H9 (cell line): ENCODE measurements at regions not wholly inside any gene's neighbourhood (a gene's known extent, or its start where the extent isn't known, plus 50 kb on each side); places are given as distances from the start of the nearest gene placed in this dataset.

Source experiments
- DNase-seq: peaks from one replicate; pipeline ENCODE4 v3.0.0-alpha.2; 2017
- H2AFZ ChIP-seq: one replicate; pipeline ENCODE4 v1.6.1; 2013; ENCODE audit warnings: mild to moderate bottlenecking, low read length, control low read depth, moderate library complexity
- H2AK5ac ChIP-seq: 2 replicates; pipeline ENCODE4 v1.6.1; 2013; ENCODE audit warnings: low read length, control low read depth, mixed read lengths; ENCODE audit not compliant: insufficient read length
- H2BK120ac ChIP-seq: one replicate; pipeline ENCODE4 v1.6.1; 2013; ENCODE audit warnings: low read depth, mild to moderate bottlenecking, low read length, control low read depth, inconsistent platforms; ENCODE audit not compliant: poor library complexity, severe bottlenecking
- H2BK12ac ChIP-seq: 2 replicates; pipeline ENCODE4 v1.6.1; 2013; ENCODE audit warnings: low read length, control low read depth, mixed read lengths, low read depth; ENCODE audit not compliant: insufficient read length
- H2BK15ac ChIP-seq: 2 replicates; pipeline ENCODE4 v1.6.1; 2013; ENCODE audit warnings: low read depth, low read length, control low read depth
- H2BK20ac ChIP-seq: one replicate; pipeline ENCODE4 v1.6.1; 2013; ENCODE audit warnings: low read depth, mild to moderate bottlenecking, low read length, control low read depth, inconsistent platforms; ENCODE audit not compliant: poor library complexity, severe bottlenecking
- H2BK5ac ChIP-seq: 2 replicates; pipeline ENCODE4 v1.6.1; 2013; ENCODE audit warnings: low read length, control low read depth, mixed read lengths; ENCODE audit not compliant: insufficient read length
- H3K14ac ChIP-seq: 2 replicates; pipeline ENCODE4 v1.6.1; 2013; ENCODE audit warnings: low read length, control low read depth; ENCODE audit not compliant: insufficient read depth
- H3K18ac ChIP-seq: 2 replicates; pipeline ENCODE4 v1.6.1; 2013; ENCODE audit warnings: low read depth, mild to moderate bottlenecking, mixed read lengths, low read length, control low read depth; ENCODE audit not compliant: insufficient read length
- H3K23ac ChIP-seq: 2 replicates; pipeline ENCODE4 v1.6.1; 2013; ENCODE audit warnings: low read length, control low read depth, mixed read lengths, low read depth; ENCODE audit not compliant: insufficient read length
- H3K23me2 ChIP-seq: 2 replicates; pipeline ENCODE4 v1.6.1; 2013; ENCODE audit warnings: low read depth, mild to moderate bottlenecking, mixed read lengths, low read length, control low read depth; ENCODE audit not compliant: insufficient read length, poor library complexity, severe bottlenecking
- H3K27ac ChIP-seq: 2 replicates; pipeline ENCODE4 v1.5.1; 2013; ENCODE audit warnings: low read length, control low read depth, mixed read lengths, low read depth; ENCODE audit not compliant: insufficient read length
- H3K27me3 ChIP-seq: 2 replicates; pipeline ENCODE4 v1.6.1; 2013; ENCODE audit warnings: low read length, control low read depth, inconsistent platforms; ENCODE audit not compliant: insufficient read depth
- H3K4ac ChIP-seq: 2 replicates; pipeline ENCODE4 v1.6.1; 2013; ENCODE audit warnings: low read depth, mild to moderate bottlenecking, control low read depth, inconsistent platforms, low read length, moderate library complexity
- H3K4me1 ChIP-seq: 2 replicates; pipeline ENCODE4 v1.6.1; 2013; ENCODE audit warnings: low read length, control low read depth, inconsistent platforms; ENCODE audit not compliant: insufficient read depth
- H3K4me2 ChIP-seq: 2 replicates; pipeline ENCODE4 v1.6.1; 2013; ENCODE audit warnings: low read length, control low read depth, mixed read lengths; ENCODE audit not compliant: insufficient read length, insufficient read depth
- H3K56ac ChIP-seq: 2 replicates; pipeline ENCODE4 v1.6.1; 2013; ENCODE audit warnings: low read depth, mild to moderate bottlenecking, mixed read lengths, low read length, control low read depth; ENCODE audit not compliant: insufficient read length
- H3K79me1 ChIP-seq: 2 replicates; pipeline ENCODE4 v1.6.1; 2013; ENCODE audit warnings: low read depth, mild to moderate bottlenecking, moderate library complexity, low read length, control low read depth, inconsistent platforms; ENCODE audit not compliant: insufficient read depth, poor library complexity, severe bottlenecking
- H3K79me2 ChIP-seq: 2 replicates; pipeline ENCODE4 v1.6.1; 2013; ENCODE audit warnings: low read length, control low read depth, inconsistent platforms; ENCODE audit not compliant: insufficient read depth
- H3K9ac ChIP-seq: 2 replicates; pipeline ENCODE4 v1.6.1; 2013; ENCODE audit warnings: low read length, control low read depth, mixed read lengths; ENCODE audit not compliant: insufficient read length; ENCODE audit errors: extremely low read depth
- H3K9me3 ChIP-seq: one replicate; pipeline ENCODE4 v1.6.1; 2013; ENCODE audit warnings: low read depth, low read length, inconsistent platforms; ENCODE audit not compliant: control insufficient read depth
- H3T11ph ChIP-seq: one replicate; pipeline ENCODE4 v1.6.1; 2013; ENCODE audit warnings: mild to moderate bottlenecking, low read length, control low read depth, inconsistent platforms
- H4K20me1 ChIP-seq: one replicate; pipeline ENCODE4 v1.6.1; 2013; ENCODE audit not compliant: control insufficient read depth, insufficient read length, insufficient read depth
- H4K5ac ChIP-seq: 2 replicates; pipeline ENCODE4 v1.6.1; 2013; ENCODE audit warnings: low read depth, mild to moderate bottlenecking, mixed read lengths, low read length, control low read depth; ENCODE audit not compliant: insufficient read length
- H4K8ac ChIP-seq: replicated peaks from 2 replicates; pipeline ENCODE4 v1.6.1; 2013; ENCODE audit warnings: low read length, control low read depth, mixed read lengths, low read depth; ENCODE audit not compliant: insufficient read length
- H4K91ac ChIP-seq: 2 replicates; pipeline ENCODE4 v1.6.1; 2013; ENCODE audit warnings: low read depth, mild to moderate bottlenecking, moderate library complexity, mixed read lengths, low read length, control low read depth; ENCODE audit not compliant: insufficient read length
- H3K27ac Mint-ChIP-seq, 3 experiments: 2 replicates in 2 of 3; 3 replicates in 1 of 3; pipeline ENCODE4 v1.8.0; 2020 to 2021; ENCODE audit warnings: mixed read lengths in 3 of 3, mild to moderate bottlenecking in 1 of 3, moderate library complexity in 1 of 3
- H3K27me3 Mint-ChIP-seq: 2 replicates; pipeline ENCODE4 v1.8.0; 2021; ENCODE audit warnings: low read depth, mild to moderate bottlenecking, moderate library complexity, mixed read lengths
- H3K36me3 Mint-ChIP-seq, 3 experiments: 2 replicates in 2 of 3; 3 replicates in 1 of 3; pipeline ENCODE4 v1.8.0; 2020 to 2021; ENCODE audit warnings: low read depth in 3 of 3, mixed read lengths in 3 of 3; ENCODE audit not compliant: insufficient read depth in 1 of 3
- H3K4me1 Mint-ChIP-seq, 2 experiments: 2 replicates each; pipeline ENCODE4 v1.8.0; 2020; ENCODE audit warnings: mixed read lengths in 2 of 2
- H3K4me3 Mint-ChIP-seq, 2 experiments: 2 replicates in 1 of 2; 3 replicates in 1 of 2; pipeline ENCODE4 v1.8.0; 2020 to 2021; ENCODE audit warnings: mild to moderate bottlenecking in 2 of 2, mixed read lengths in 2 of 2, moderate library complexity in 1 of 2
- H3K9me3 Mint-ChIP-seq, 2 experiments: 2 replicates in 1 of 2; 3 replicates in 1 of 2; pipeline ENCODE4 v1.8.0; 2020; ENCODE audit warnings: mild to moderate bottlenecking in 2 of 2, mixed read lengths in 2 of 2, moderate library complexity in 1 of 2
- WGBS: extraction: QIAGEN DNeasy Blood & Tissue Kit; methylation state at CpG from one replicate; pipeline ENCODE4 v1.1.7; 2013; ENCODE audit warnings: missing lambda C conversion rate, low lambda C conversion rate, mixed read lengths; ENCODE audit not compliant: insufficient read length; ENCODE audit errors: extremely low coverage; 5-methylcytosine and 5-hydroxymethylcytosine counted together
- TF ChIP-seq, protein P1 (sequence below): fragments of 200-600 bp; sonication (generic); conservative IDR thresholded peaks from 3 replicates; pipeline ENCODE4 v1.8.0; 2021; ENCODE audit warnings: antibody characterized with exemption, mild to moderate bottlenecking

DNA sequence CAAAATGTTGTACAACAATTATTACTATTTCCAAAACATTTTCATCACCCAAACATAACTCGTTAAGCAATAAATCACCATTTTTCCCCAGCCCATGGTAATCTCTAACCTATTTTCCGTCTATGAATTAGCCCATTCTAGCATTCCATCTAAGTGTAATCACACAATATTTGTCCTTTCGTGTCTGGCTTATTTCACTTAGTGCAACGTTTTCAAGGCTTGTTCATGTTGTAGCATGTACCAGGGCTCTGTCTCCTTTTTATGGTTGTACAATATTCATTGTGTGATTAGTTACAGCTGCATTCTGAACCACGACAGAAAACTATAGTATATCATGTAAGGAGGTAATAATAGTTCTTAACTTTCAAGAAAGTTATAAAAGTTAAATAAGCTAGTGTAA is 656.0 kb upstream of the HS3ST1 start:
- H3T11ph ChIP-seq, result no peak overlapping the region
- Mint-ChIP-seq H3K27ac (no peak overlapping the region), H3K36me3 (peaks cover 8 to 13% (median 9%) of the 10 kb centered on the region in 3 experiments), H3K4me3 (no peak overlapping the region), H3K9me3 (peaks cover 15 to 23% of the 10 kb centered on the region in 2 experiments), H3K27me3 (no peaks in the 10 kb centered on the region), H3K4me1 (no peaks in the 10 kb centered on the region)
- H3K79me1 ChIP-seq, result no peaks in the 10 kb centered on the region
- DNase-seq, result no peak
- no peak overlapping the region for H3K14ac ChIP-seq
- H2BK20ac ChIP-seq, result no peak overlapping the region
- no peak overlapping the region for H2BK5ac ChIP-seq
- H3K27ac ChIP-seq, result no peak overlapping the region
- peaks cover 5% of the 10 kb centered on the region for H3K9me3 ChIP-seq
- no peak overlapping the region for H4K8ac ChIP-seq
- no peaks in the 10 kb centered on the region for H3K23me2 ChIP-seq
- H3K18ac ChIP-seq, result no peak overlapping the region
- H4K91ac ChIP-seq, result no peak overlapping the region
- H2BK12ac ChIP-seq, result no peak overlapping the region
- no peak overlapping the region for H2BK15ac ChIP-seq
- no peak overlapping the region for H3K9ac ChIP-seq
- 100% methylated on average over 1 of the region's 5 CpGs for WGBS
- H2BK120ac ChIP-seq, result no peak overlapping the region
- no peaks in the 10 kb centered on the region for H4K20me1 ChIP-seq
- no peak overlapping the region for H3K23ac ChIP-seq
- H2AFZ ChIP-seq, result no peak overlapping the region
- no peaks in the 10 kb centered on the region for H3K4me1 ChIP-seq
- no peak overlapping the region for H3K4ac ChIP-seq
- no peak overlapping the region for H3K56ac ChIP-seq
- H3K27me3 ChIP-seq, result no peaks in the 10 kb centered on the region
- no peaks in the 10 kb centered on the region for H3K79me2 ChIP-seq
- TF ChIP-seq, protein P1, sequence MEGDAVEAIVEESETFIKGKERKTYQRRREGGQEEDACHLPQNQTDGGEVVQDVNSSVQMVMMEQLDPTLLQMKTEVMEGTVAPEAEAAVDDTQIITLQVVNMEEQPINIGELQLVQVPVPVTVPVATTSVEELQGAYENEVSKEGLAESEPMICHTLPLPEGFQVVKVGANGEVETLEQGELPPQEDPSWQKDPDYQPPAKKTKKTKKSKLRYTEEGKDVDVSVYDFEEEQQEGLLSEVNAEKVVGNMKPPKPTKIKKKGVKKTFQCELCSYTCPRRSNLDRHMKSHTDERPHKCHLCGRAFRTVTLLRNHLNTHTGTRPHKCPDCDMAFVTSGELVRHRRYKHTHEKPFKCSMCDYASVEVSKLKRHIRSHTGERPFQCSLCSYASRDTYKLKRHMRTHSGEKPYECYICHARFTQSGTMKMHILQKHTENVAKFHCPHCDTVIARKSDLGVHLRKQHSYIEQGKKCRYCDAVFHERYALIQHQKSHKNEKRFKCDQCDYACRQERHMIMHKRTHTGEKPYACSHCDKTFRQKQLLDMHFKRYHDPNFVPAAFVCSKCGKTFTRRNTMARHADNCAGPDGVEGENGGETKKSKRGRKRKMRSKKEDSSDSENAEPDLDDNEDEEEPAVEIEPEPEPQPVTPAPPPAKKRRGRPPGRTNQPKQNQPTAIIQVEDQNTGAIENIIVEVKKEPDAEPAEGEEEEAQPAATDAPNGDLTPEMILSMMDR, result no peak
- no peak overlapping the region for H4K5ac ChIP-seq
- H3K4me2 ChIP-seq, result no peak overlapping the region
- H2AK5ac ChIP-seq, result no peak overlapping the region
